Sciatic nerve (tissue), 2 donors: ENCODE measurements at regions not wholly inside any gene's neighbourhood (a gene's known extent, or its start where the extent isn't known, plus 50 kb on each side); places are given as distances from the start of the nearest gene placed in this dataset.

Source experiments
- ATAC-seq: fragments of 200-7000 bp; cut with Tn5 transposase; one replicate; pipeline ENCODE4 v1.9.1; 2020; ENCODE audit warnings: mild to moderate bottlenecking, moderate library complexity
- DNase-seq: peaks from one replicate; pipeline ENCODE4 v3.0.0-alpha.2; 2020; ENCODE audit warnings: low spot score
- intact Hi-C: fragments of 100-400 bp; cut with DNase I; formaldehyde crosslinking; loops from one replicate; pipeline ENCODE4 v1.14.2; 2022
- donor health status: DM: no; HTN: no; CAD: no.
- donor health status: DM: no; HTN: no; CAD: no.

- ATAC-seq, result no peak
Observed at GRCh38 chr1:38763121-38763520, 96.5 kb downstream of the RRAGC start.

GRCh38 chr1:38760562-38760961 lies 99.0 kb downstream of the RRAGC start:
- intact Hi-C loops, result no loop called here
- DNase-seq, result no peak

More at GRCh38 chr1:38763121-38763520, 96.5 kb downstream of the RRAGC start:
- DNase-seq, result no peak
- intact Hi-C loops, result no loop called here

GRCh38 chr1:38758820-38759219 lies 100.8 kb downstream of the RRAGC start:
- intact Hi-C loops, result no loop called here
- no peak for DNase-seq
- no peak for ATAC-seq

More at GRCh38 chr1:38760562-38760961, 99.0 kb downstream of the RRAGC start:
- ATAC-seq, result no peak

- ATAC-seq (no peak), DNase-seq (no peak)
- intact Hi-C loops, result no loop called here
Observed at GRCh38 chr1:38746941-38747600, 112.5 kb downstream of the RRAGC start.

GRCh38 chr1:38746402-38746935 lies 113.1 kb downstream of the RRAGC start:
- intact Hi-C loops, result no loop called here
- ATAC-seq (no peak), DNase-seq (no peak)

GRCh38 chr1:38745476-38746401 lies 113.8 kb downstream of the RRAGC start:
- no peak for DNase-seq
- ATAC-seq, result no peak
- intact Hi-C loops, result no loop called here

GRCh38 chr1:38744452-38745350 lies 114.9 kb downstream of the RRAGC start:
- ATAC-seq (no peak), DNase-seq (no peak)
- intact Hi-C loops, result no loop called here

GRCh38 chr1:38743184-38743583 lies 116.4 kb downstream of the RRAGC start:
- intact Hi-C loops, result no loop called here
- ATAC-seq (no peak), DNase-seq (no peak)

- intact Hi-C loops, result no loop called here
- ATAC-seq (no peak), DNase-seq (no peak)
Observed at GRCh38 chr1:38741341-38741740, 118.2 kb downstream of the RRAGC start.

- no peak for DNase-seq
- intact Hi-C loops, result no loop called here
- no peak for ATAC-seq
Observed at GRCh38 chr1:38740487-38740886, 119.1 kb downstream of the RRAGC start.

- intact Hi-C loops, result no loop called here
- DNase-seq (no peak), ATAC-seq (no peak)
Observed at GRCh38 chr1:38738207-38738606, 121.4 kb downstream of the RRAGC start.

GRCh38 chr1:38736399-38736798 lies 123.2 kb downstream of the RRAGC start:
- no peak for DNase-seq
- ATAC-seq, result no peak
- intact Hi-C loops, result no loop called here

- intact Hi-C loops, result no loop called here
- DNase-seq, result no peak
- ATAC-seq, result no peak
Observed at GRCh38 chr1:38735651-38736161, 123.9 kb downstream of the RRAGC start.

- DNase-seq, result no peak
- no peak for ATAC-seq
- intact Hi-C loops, result no loop called here
Observed at GRCh38 chr1:38733761-38734160, 125.8 kb downstream of the RRAGC start.

GRCh38 chr1:38730511-38731397 lies 128.8 kb downstream of the RRAGC start:
- intact Hi-C loops, result no loop called here
- ATAC-seq (no peak), DNase-seq (no peak)

- intact Hi-C loops, result no loop called here
- DNase-seq (no peak), ATAC-seq (no peak)
Observed at GRCh38 chr1:38728585-38728908, 131.0 kb downstream of the RRAGC start.

- intact Hi-C loops, result no loop called here
- DNase-seq (peak; percentile 73), ATAC-seq (peak; percentile 68)
Observed at GRCh38 chr1:38727684-38728584, 131.6 kb downstream of the RRAGC start.
